HG03469 (cell line): ENCODE measurements at regions not wholly inside any gene's neighbourhood (a gene's known extent, or its start where the extent isn't known, plus 50 kb on each side); places are given as distances from the start of the nearest gene placed in this dataset.
A peak's percentile ranks its signal among the peaks of the same experiment; 100 is the strongest.

Experiments
- ATAC-seq: cut with Tn5 transposase; IDR thresholded peaks from one replicate; pipeline ENCODE4 v1.9.1; 2021; ENCODE audit warnings: mild to moderate bottlenecking, moderate library complexity, moderate number of reproducible peaks; ENCODE audit not compliant: unreplicated experiment

DNA sequence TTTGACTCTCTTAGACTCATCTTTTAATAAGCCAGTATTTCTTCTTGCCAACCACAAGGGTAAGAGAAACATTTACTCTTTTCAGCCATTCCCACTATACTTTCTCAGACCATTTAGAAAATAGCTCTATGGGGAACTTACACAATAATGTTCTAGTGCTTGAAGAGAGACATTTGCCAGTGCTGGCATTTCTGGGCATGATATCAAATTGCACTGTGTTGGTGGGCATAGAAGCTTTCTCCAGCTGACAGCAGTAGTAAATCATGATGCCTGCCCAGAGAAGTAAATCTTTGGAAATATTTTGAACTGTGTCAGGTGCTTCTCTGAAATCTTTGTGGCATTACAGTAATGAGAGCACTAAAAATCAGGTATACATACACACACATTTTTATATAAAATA, 346.6 kb downstream of the CBLN2 start:
- ATAC-seq, result no peak

DNA sequence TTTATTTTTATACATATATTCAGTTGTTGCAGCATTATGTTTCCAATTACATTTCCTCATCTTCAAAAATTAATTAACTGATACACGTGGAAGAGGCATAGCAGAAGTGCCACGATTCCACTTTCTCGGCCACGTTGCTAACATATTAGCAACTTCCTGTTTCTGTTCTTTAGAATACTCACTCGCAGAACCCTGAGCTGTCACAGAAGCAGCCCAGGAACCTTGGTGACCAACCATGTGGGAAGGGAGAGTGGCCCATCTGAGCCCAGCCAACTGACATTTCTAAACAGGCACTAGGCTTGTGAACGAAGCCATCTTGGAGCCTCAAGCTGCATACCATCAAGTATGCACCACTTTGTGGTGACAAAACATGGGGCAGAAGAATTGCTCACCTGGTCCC, 350.1 kb downstream of the CBLN2 start:
- ATAC-seq, result no peak

GRCh38 chr18:72187956-72188355, 356.2 kb downstream of the CBLN2 start:
- ATAC-seq, result no peak

GRCh38 chr18:72181241-72181764, 362.8 kb downstream of the CBLN2 start:
- ATAC-seq, result peak; percentile 92

DNA sequence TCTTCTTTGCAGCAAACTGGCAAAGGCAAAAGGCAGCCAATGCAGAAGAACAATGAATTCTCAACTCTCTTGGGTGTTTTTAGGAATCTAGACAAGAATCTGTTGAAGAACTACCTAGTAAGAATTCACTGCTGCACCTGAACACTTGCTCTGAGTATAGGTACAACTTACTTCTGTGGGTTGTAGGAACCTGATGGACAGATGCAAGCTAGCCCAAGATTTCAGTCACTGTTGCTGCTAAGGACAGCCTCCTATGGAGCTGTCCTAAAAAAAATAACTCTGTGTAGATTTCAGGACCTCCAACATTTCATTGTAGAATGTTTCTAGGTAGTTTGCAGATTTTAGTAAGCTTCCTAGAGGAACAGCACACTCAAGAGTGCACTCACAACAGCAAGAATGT, 363.5 kb downstream of the CBLN2 start:
- ATAC-seq, result no peak

DNA sequence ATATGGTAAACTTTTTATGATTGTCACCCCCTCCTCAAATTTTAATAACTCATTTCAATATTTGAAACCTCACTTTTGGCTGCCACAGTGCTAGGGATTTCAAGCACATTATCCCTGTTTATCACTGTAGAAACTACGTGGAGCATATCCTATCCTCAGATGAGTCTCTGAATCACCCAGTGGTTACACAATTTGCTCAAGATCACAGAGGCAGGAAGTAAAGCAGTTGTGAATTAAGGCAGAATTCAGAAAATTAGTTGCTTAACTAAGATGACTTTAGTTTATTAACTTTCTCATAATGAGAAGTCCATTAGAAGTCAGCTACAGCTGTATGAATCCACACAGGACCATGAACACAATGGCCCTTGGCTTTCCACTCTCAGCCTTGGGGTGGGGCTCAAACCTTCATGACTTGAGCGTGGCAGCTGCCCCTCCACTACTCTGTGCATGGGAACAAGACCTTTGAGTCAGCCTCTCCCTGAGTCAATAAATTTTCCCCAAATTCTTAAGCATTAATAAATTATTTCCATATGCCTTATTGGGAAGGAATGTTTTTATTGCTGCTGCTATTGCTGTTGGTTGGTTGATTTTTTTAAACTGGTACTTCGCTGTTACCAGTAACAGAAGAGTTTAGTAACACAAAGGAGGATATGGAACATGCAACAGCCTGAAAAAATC, 369.0 kb downstream of the CBLN2 start:
- no peak for ATAC-seq

- no peak for ATAC-seq
These were observed 372.5 kb downstream of the CBLN2 start for GRCh38 chr18:72171596-72171995.

GRCh38 chr18:72161691-72162090, 382.5 kb downstream of the CBLN2 start:
- ATAC-seq, result no peak

- peak; percentile 71 for ATAC-seq
These were observed 383.4 kb downstream of the CBLN2 start for GRCh38 chr18:72160510-72161445.

- ATAC-seq, result no peak
These were observed 388.8 kb downstream of the CBLN2 start for GRCh38 chr18:72155327-72155726.

GRCh38 chr18:72154926-72155325, 389.2 kb downstream of the CBLN2 start:
- ATAC-seq, result no peak

DNA sequence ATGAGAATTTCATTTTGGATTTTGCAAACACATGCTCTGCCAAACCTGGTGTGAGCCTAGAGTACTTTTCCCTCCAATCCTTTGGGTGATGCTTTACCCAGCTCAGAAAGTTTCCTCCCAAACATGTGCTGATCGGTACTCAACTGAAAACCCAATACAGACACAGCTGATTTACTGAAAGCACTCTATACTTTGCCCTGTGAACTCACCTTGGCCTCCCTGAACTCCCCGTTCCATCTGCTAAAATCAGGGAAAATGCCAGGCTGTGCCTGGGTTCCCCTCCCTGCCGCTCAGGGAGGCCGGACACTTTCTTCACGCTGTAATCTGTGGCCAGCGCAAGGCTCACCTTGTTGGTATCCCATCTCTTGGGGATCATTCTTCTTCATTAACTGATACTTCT, 391.2 kb downstream of the CBLN2 start:
- no peak for ATAC-seq

DNA sequence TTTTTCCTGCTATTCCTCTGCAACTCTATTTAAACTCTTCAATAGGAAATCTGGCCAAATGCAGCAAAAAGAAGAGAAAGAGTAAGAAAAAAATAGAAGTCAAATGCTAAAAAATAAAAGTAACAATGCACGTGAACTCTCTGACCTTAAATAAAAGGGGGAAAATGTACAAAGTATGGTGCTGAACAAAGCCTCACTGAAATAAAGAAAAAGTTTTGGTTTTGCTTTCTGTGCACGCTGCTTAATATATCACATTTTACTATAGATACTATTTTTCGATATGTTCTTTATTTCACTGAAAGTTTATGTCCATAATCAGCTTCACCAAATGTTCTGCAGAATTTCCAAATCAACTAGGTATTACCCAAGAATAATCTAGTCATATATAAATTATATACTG, 396.3 kb downstream of the CBLN2 start:
- no peak for ATAC-seq

- ATAC-seq, result no peak
These were observed 404.1 kb downstream of the CBLN2 start for GRCh38 chr18:72140007-72140406.

DNA sequence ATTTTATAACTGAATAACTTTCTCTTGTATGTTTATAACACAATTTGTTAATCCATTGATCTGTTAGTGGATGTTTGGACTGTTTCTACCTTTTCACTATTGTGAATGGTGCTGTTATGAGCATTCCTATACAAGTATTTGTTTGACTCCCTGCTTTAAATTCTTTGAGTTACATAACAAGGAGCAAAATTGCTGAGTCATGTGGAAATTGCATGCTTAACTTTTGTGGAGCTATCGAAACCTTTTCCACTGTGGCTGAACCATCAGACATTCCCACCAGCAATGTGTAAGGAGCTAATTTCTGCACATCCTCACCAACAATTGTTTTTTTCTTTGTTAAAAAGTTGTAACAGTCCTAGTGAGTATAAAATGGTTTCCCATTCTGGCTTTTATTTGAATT, 415.5 kb downstream of the CBLN2 start:
- ATAC-seq, result no peak

DNA sequence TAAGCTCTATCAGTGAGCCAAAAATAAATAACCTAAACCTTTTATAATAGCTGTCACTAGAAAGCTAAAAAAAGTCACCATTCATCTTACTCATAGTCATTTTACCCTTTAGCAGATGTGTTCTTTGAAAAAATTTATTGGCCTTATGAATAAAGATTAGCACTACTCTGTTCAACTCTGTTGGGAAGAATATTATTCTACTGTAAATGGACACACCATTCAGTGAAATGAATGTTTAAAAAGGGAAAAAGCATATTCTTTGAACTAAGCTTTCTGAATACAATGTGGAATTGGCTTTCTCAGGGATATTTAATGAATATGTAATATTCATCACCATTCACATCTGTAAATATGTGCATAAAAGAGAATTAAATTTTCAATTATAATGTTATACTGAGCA, 422.0 kb downstream of the CBLN2 start:
- ATAC-seq, result no peak

GRCh38 chr18:72119082-72119481, 425.1 kb downstream of the CBLN2 start:
- no peak for ATAC-seq

- no peak for ATAC-seq
These were observed 429.1 kb downstream of the CBLN2 start for GRCh38 chr18:72114801-72115594.

- ATAC-seq, result no peak
These were observed 436.3 kb downstream of the CBLN2 start for GRCh38 chr18:72107647-72108383.

DNA sequence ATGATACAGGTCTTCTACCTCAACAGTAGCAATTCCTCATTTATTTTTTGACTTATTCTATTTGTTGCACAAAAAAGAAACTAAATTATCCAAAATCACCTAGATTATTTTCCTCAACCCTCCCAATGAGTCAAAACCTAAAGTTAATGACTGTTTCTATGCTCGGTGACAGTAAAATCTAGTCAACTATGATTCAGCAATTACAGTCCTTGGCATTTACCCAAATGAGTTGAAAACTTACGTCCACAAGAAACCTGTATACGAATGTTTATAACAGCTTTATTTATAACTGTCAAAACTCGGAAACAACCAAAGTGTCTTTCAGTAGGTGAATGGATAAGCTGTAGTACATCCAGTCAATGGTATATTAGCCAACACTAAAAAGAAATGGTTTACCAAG, 439.3 kb downstream of the CBLN2 start:
- ATAC-seq, result no peak
